ENCODE measurements at regions not wholly inside any gene's neighbourhood (a gene's known extent, or its start where the extent isn't known, plus 50 kb on each side); places are given as distances from the start of the nearest gene placed in this dataset.

DNA sequence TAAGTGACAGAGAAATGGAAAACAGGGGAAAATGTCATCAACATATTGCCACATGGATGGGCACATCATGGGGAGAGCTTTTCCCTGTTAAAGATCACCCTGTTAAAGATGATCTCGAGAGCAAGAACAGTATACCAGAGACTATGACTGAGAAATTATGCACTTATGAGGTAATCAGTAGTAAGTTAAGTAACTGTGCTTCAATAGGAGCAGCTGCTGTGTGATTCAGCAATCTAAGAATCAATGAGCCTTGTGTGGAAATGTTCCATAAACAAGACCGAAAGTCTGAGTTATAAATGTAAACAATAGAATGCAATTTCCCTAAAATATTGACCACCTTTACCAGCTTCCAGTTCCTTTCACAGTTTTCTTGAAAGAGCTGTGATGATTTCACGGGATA lies 582.3 kb downstream of the CAAP1 start:
- TF ChIP-seq, protein P1, sequence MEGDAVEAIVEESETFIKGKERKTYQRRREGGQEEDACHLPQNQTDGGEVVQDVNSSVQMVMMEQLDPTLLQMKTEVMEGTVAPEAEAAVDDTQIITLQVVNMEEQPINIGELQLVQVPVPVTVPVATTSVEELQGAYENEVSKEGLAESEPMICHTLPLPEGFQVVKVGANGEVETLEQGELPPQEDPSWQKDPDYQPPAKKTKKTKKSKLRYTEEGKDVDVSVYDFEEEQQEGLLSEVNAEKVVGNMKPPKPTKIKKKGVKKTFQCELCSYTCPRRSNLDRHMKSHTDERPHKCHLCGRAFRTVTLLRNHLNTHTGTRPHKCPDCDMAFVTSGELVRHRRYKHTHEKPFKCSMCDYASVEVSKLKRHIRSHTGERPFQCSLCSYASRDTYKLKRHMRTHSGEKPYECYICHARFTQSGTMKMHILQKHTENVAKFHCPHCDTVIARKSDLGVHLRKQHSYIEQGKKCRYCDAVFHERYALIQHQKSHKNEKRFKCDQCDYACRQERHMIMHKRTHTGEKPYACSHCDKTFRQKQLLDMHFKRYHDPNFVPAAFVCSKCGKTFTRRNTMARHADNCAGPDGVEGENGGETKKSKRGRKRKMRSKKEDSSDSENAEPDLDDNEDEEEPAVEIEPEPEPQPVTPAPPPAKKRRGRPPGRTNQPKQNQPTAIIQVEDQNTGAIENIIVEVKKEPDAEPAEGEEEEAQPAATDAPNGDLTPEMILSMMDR (IDR thresholded peaks at IDR 0.05): no peak
- no peak for TF ChIP-seq POLR2A (IDR thresholded peaks at IDR 0.05)
